ENCODE measurements at regions not wholly inside any gene's neighbourhood (a gene's known extent, or its start where the extent isn't known, plus 50 kb on each side); places are given as distances from the start of the nearest gene placed in this dataset.

DNA sequence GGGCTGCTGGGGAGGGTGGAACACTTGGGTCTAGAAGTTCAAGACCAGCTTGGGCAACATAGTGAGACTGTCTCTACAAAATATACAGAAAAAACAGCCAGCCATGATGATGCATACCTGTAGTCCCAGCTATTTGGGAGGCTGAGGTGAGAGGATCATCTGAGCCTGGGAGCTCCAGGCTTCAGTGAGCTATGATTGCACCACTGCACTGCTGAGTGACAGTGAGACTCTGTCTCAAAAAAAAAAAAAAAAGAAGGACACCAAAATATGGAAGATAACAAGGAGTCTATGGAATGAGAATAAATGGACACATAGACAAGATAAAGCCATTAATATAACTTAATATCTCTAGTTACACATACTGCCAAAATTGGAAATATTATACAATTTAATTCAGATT lies 62.7 kb upstream of the IL15 start:
- TF ChIP-seq CTCF (IDR thresholded peaks at IDR 0.05; ENCODE audit: extremely low read depth in 1 of 2, insufficient read depth in 1 of 2, low read depth in 1 of 2, low read length in 2 of 2) (no peak), POLR2A (IDR thresholded peaks at IDR 0.05; ENCODE audit: low read depth, low read length) (no peak), POLR2AphosphoS5 (IDR thresholded peaks at IDR 0.05; ENCODE audit: insufficient read depth, low read depth, low read length) (no peak), MYC (IDR thresholded peaks at IDR 0.05; ENCODE audit: low read depth, low read length) (no peak), JUN (IDR thresholded peaks at IDR 0.05; ENCODE audit: borderline replicate concordance, insufficient read depth, insufficient read length, low read depth) (no peak)
- TF ChIP-seq, protein P1, sequence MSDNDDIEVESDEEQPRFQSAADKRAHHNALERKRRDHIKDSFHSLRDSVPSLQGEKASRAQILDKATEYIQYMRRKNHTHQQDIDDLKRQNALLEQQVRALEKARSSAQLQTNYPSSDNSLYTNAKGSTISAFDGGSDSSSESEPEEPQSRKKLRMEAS (IDR thresholded peaks at IDR 0.05; ENCODE audit: insufficient read depth, insufficient read length), result no peak
